SU-DHL-6 (cell line): ENCODE measurements at regions not wholly inside any gene's neighbourhood (a gene's known extent, or its start where the extent isn't known, plus 50 kb on each side); places are given as distances from the start of the nearest gene placed in this dataset.

Experiments used
- EZH2phosphoT487 ChIP-seq: fragments of 200-600 bp; sonication (generic), shearing (Covaris generic); conservative IDR thresholded peaks from 2 replicates; pipeline ENCODE4 v1.6.1; 2018; ENCODE audit warnings: mild to moderate bottlenecking, antibody characterized with exemption, low read length, moderate library complexity, mixed read lengths
- TF ChIP-seq, protein P1 (sequence below): fragments of 200-600 bp; sonication (generic); IDR thresholded peaks from one replicate; pipeline ENCODE4 v1.5.1; 2017; ENCODE audit warnings: antibody characterized with exemption, mild to moderate bottlenecking, low read length, moderate library complexity; ENCODE audit not compliant: insufficient read depth, poor library complexity, severe bottlenecking

DNA sequence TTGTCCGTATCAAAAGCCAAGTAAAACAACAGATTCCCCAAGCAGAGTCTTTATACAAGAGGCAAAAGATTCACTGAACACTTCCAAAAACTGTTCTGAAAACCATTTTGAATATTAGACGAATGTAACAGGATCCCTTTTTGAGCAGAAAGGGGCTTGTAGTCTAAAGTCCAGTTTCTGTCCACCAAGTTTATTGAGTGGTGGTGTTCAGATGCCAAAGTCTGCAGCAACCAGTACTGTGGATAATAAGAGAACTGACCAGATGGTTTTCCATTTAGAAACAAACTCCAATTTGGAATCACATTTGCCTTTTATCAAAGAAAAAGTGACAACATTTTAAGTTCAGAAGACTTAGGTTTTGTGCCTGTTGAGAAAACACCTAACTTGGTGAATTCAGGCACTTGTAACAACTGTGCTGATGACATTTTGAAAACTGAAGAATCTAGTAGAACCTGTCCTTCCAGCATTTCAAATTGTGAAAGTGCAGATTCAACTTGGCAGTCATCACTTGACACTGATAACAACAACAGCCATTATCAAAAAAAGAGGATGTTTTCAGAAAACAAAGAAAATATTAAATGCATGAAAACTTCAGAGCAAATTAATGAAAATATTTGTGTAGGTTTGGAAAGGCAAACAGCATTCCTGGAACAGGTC, 217.1 kb downstream of the CSNK2A3 start:
- TF ChIP-seq, protein P1, sequence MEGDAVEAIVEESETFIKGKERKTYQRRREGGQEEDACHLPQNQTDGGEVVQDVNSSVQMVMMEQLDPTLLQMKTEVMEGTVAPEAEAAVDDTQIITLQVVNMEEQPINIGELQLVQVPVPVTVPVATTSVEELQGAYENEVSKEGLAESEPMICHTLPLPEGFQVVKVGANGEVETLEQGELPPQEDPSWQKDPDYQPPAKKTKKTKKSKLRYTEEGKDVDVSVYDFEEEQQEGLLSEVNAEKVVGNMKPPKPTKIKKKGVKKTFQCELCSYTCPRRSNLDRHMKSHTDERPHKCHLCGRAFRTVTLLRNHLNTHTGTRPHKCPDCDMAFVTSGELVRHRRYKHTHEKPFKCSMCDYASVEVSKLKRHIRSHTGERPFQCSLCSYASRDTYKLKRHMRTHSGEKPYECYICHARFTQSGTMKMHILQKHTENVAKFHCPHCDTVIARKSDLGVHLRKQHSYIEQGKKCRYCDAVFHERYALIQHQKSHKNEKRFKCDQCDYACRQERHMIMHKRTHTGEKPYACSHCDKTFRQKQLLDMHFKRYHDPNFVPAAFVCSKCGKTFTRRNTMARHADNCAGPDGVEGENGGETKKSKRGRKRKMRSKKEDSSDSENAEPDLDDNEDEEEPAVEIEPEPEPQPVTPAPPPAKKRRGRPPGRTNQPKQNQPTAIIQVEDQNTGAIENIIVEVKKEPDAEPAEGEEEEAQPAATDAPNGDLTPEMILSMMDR: no peak
- TF ChIP-seq EZH2phosphoT487: no peak
